Smooth muscle cell (in vitro differentiated cells): ENCODE measurements at regions not wholly inside any gene's neighbourhood (a gene's known extent, or its start where the extent isn't known, plus 50 kb on each side); places are given as distances from the start of the nearest gene placed in this dataset.
A peak's percentile ranks its signal among the peaks of the same experiment; 100 is the strongest.

ENCODE experiments used
- DNase-seq: peaks from one replicate; lab custom pipeline; 2025; ENCODE audit not compliant: unreplicated experiment; lab: John Stamatoyannopoulos, UW
- H2AFZ ChIP-seq: fragments of 200-600 bp; sonication (generic); 2 replicates; pipeline ENCODE4 v1.6.0; 2016; ENCODE audit warnings: antibody characterized with exemption, low read depth, mild to moderate bottlenecking
- H3F3A ChIP-seq: fragments of 200-600 bp; sonication (generic); 2 replicates; pipeline ENCODE4 v1.6.0; 2017; ENCODE audit warnings: antibody characterized with exemption, low read depth
- H3K27ac ChIP-seq: fragments of 200-600 bp; sonication (generic); 2 replicates; pipeline ENCODE4 v1.5.1; 2016; ENCODE audit warnings: low read depth, mild to moderate bottlenecking
- H3K27me3 ChIP-seq: fragments of 200-600 bp; sonication (generic); 2 replicates; pipeline ENCODE4 v1.6.1; 2016; ENCODE audit warnings: low read depth, mild to moderate bottlenecking
- H3K36me3 ChIP-seq: fragments of 200-600 bp; sonication (generic); 2 replicates; pipeline ENCODE4 v1.5.1; 2016; ENCODE audit warnings: low read depth
- H3K4me1 ChIP-seq: fragments of 200-600 bp; sonication (generic); 2 replicates; pipeline ENCODE4 v1.5.1; 2016; ENCODE audit warnings: low read depth
- H3K4me2 ChIP-seq: fragments of 200-600 bp; sonication (generic); 2 replicates; pipeline ENCODE4 v1.6.0; 2016; ENCODE audit warnings: mild to moderate bottlenecking
- H3K4me3 ChIP-seq: fragments of 200-600 bp; sonication (generic); 2 replicates; pipeline ENCODE4 v1.5.1; 2016; ENCODE audit warnings: mild to moderate bottlenecking
- H3K79me2 ChIP-seq: fragments of 200-600 bp; sonication (generic); 2 replicates; pipeline ENCODE4 v1.6.0; 2016; ENCODE audit warnings: low read depth, mild to moderate bottlenecking
- H3K9ac ChIP-seq: fragments of 200-600 bp; sonication (generic); 2 replicates; pipeline ENCODE4 v1.6.0; 2016; ENCODE audit warnings: low read depth
- H3K9me3 ChIP-seq: fragments of 200-600 bp; sonication (generic); replicated peaks from 2 replicates; pipeline ENCODE4 v1.5.1; 2016; ENCODE audit warnings: low read depth
- H4K20me1 ChIP-seq: fragments of 200-600 bp; sonication (generic); 2 replicates; pipeline ENCODE4 v1.6.0; 2016; ENCODE audit warnings: low read depth
- WGBS: methylation state at CpG from one replicate; pipeline ENCODE4 v1.1.7; 2016; ENCODE audit warnings: low lambda C conversion rate; 5-methylcytosine and 5-hydroxymethylcytosine counted together
- TF ChIP-seq, protein P1 (sequence below): fragments of 200-600 bp; sonication (generic); IDR thresholded peaks from 2 replicates; pipeline ENCODE4 v1.5.1; 2017; ENCODE audit warnings: borderline replicate concordance, mild to moderate bottlenecking, antibody characterized with exemption; ENCODE audit not compliant: insufficient read depth, poor library complexity, severe bottlenecking

DNA sequence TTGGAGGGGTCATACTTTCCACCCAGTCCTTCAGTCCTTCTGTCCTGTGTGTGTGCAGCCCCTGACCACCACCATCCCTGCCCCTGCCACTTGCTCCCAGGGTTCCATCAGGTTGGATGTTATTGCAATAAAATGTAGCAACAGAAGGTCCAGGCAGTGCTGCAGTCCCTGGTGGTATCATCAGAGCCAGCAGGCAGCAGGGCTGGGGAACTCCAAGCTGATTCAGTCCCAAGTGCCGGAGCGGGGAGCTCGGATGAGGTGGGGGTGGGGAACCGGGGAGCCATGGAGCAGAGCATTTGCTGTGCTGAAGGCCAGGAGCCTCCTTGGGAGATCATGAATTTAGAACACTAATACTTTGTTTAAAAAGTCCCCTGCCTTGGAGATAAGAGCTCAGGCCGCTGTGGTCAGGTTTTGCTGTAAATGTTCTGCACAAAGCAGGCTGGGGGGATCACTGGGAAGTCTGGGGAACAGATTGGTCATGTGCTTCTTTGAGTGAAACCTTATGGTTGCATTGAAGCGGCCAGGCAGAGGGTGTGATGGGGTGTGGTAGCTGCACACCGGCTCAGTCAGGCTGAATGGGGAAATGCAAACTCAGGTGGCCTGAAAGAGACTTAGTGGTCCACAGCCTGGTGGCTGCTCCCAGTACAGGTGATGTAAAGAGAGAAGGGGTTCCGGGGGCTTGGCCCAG, 225.9 kb downstream of the SEC14L1 start:
- peaks cover 37% of the 10 kb centered on the region for H3K4me1 ChIP-seq
- peak; percentile 61 for DNase-seq

DNA sequence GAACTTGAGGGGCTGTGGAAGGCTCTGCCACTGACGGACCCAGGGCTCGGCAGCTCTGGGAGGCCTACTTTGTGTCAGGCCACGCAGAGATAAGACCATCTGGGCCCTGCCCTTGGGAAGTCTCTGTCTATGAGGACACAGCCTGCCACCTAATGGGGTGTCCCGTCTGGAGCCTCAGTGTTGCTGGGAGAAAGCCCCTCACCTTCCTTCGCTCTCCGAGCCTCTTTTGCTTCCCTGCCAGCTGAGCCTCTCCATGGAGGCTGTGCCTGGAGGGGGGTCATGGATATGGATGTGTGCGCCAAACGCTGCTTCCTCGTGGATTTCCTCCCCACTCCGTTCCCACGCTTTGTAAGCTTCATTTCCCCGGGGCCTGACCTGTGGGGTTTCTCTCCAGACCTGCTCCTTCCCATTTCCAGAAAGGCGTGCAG, 228.8 kb downstream of the SEC14L1 start:
- 84% methylated on average over 13 of the region's 13 CpGs for WGBS
- Histone ChIP-seq H3K4me1 (peaks cover 41% of the 10 kb centered on the region), H3K9ac (no peak overlapping the region), H2AFZ (no peak overlapping the region), H3K4me2 (no peak overlapping the region), H3F3A (peaks cover 23% of the 10 kb centered on the region), H3K27ac (no peak overlapping the region), H3K79me2 (peaks cover 57% of the 10 kb centered on the region), H3K27me3 (no peaks in the 10 kb centered on the region), H3K4me3 (no peak overlapping the region), H3K36me3 (no peaks in the 10 kb centered on the region), H4K20me1 (peaks cover 43% of the 10 kb centered on the region), H3K9me3 (no peaks in the 10 kb centered on the region)
- no peak for DNase-seq
- TF ChIP-seq, protein P1, sequence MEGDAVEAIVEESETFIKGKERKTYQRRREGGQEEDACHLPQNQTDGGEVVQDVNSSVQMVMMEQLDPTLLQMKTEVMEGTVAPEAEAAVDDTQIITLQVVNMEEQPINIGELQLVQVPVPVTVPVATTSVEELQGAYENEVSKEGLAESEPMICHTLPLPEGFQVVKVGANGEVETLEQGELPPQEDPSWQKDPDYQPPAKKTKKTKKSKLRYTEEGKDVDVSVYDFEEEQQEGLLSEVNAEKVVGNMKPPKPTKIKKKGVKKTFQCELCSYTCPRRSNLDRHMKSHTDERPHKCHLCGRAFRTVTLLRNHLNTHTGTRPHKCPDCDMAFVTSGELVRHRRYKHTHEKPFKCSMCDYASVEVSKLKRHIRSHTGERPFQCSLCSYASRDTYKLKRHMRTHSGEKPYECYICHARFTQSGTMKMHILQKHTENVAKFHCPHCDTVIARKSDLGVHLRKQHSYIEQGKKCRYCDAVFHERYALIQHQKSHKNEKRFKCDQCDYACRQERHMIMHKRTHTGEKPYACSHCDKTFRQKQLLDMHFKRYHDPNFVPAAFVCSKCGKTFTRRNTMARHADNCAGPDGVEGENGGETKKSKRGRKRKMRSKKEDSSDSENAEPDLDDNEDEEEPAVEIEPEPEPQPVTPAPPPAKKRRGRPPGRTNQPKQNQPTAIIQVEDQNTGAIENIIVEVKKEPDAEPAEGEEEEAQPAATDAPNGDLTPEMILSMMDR, result no peak

More for the DNA sequence above, 225.9 kb downstream of the SEC14L1 start:
- peaks cover 30% of the 10 kb centered on the region for H3F3A ChIP-seq
- no peak overlapping the region for H2AFZ ChIP-seq
- peaks cover 32% of the 10 kb centered on the region for H4K20me1 ChIP-seq
- peak overlapping the region; percentile 74 for H3K4me2 ChIP-seq
- TF ChIP-seq, protein P1, result no peak
- WGBS, result 28% methylated on average over 8 of the region's 8 CpGs
- H3K36me3 ChIP-seq, result no peaks in the 10 kb centered on the region
- no peak overlapping the region for H3K4me3 ChIP-seq
- peak overlapping the region; percentile 94 for H3K9ac ChIP-seq
- H3K9me3 ChIP-seq, result no peaks in the 10 kb centered on the region
- H3K79me2 ChIP-seq, result peaks cover 61% of the 10 kb centered on the region
- peak overlapping the region; percentile 98 for H3K27ac ChIP-seq
- H3K27me3 ChIP-seq, result no peaks in the 10 kb centered on the region

DNA sequence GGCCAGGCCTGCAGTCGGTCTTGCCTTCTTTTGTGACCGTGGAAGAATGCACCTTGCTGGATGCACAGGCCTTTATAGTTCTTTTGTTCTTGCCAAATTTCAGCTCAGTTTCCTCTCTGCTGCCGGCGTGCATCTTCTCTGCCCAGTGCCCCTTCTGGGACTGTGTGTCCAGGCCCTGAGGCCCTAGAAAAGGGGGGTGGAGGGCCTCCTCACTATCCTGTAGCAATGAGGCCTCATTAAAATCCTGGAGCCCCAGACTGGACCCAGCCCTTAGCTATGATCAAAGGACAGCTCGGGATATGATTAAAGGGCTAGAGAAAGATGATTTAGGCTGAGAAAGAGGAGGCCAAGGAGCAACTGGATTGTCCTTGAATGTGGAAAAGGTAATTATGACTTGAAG, 229.8 kb downstream of the SEC14L1 start:
- Histone ChIP-seq H3K36me3 (no peaks in the 10 kb centered on the region), H3K4me1 (peaks cover 45% of the 10 kb centered on the region), H3K79me2 (peaks cover 67% of the 10 kb centered on the region), H3F3A (peaks cover 14% of the 10 kb centered on the region), H4K20me1 (peaks cover 53% of the 10 kb centered on the region), H3K9ac (no peak overlapping the region), H3K27me3 (no peaks in the 10 kb centered on the region), H3K27ac (peak overlapping the region; percentile 81), H3K9me3 (no peaks in the 10 kb centered on the region), H2AFZ (no peak overlapping the region), H3K4me3 (no peak overlapping the region), H3K4me2 (no peak overlapping the region)
- 79% methylated on average over 5 of the region's 5 CpGs for WGBS
- TF ChIP-seq, protein P1, result no peak
- no peak for DNase-seq
